ENCODE measurements at regions not wholly inside any gene's neighbourhood (a gene's known extent, or its start where the extent isn't known, plus 50 kb on each side); places are given as distances from the start of the nearest gene placed in this dataset.

GRCh38 chr14:71318097-71318459 lies 410.8 kb downstream of the PCNX1 start:
- no peak for DNase-seq
- 52 to 66% (median 58%) methylated on average over 2 of the region's 2 CpGs for WGBS, 5 donors
- intact Hi-C loops (cut with DNase I; ENCODE audit: low total_unique reads) = loop anchor here (10.0 kb wide), 2 partner anchors 173 to 437 kb away; no protein-coding TSS in a partner anchor
- peak overlapping the region in 6 of 8 donors; percentile 28 to 65 (median 60) for H3K27ac ChIP-seq
- no peaks in the 10 kb centered on the region for H3K27me3 ChIP-seq (replicated peaks in 1 of 7)
- peaks cover 15 to 34% (median 23%) of the 10 kb centered on the region in 6 donors for H3K4me1 ChIP-seq
- peaks cover 0 to 6% (median 0%) of the 10 kb centered on the region in 8 donors for H3K9me3 ChIP-seq
- H3K36me3 ChIP-seq = no peaks in the 10 kb centered on the region
- TF ChIP-seq POLR2A (IDR thresholded peaks at IDR 0.05) (no peak), POLR2AphosphoS5 (IDR thresholded peaks at IDR 0.05) (no peak), CTCF (IDR thresholded peaks at IDR 0.05 in 8 of 11, conservative IDR thresholded peaks at IDR 0.05 in 3 of 11) (no peak)
- H3K4me3 ChIP-seq = no peak overlapping the region

GRCh38 chr14:71319666-71320065 lies 412.4 kb downstream of the PCNX1 start:
- Histone ChIP-seq H3K9me3 (no peaks in the 10 kb centered on the region), H3K27me3 (replicated peaks in 1 of 7) (no peaks in the 10 kb centered on the region), H3K36me3 (no peaks in the 10 kb centered on the region), H3K4me1 (peaks cover 17 to 50% (median 37%) of the 10 kb centered on the region in 6 donors), H3K27ac (peak overlapping the region; percentile 48 to 99 (median 99)), H3K4me3 (peak overlapping the region; percentile 63 to 88 (median 74))
- 12 to 26% (median 18%) methylated on average over 5 of the region's 5 CpGs for WGBS, 5 donors
- no peak for TF ChIP-seq CTCF (IDR thresholded peaks at IDR 0.05 in 8 of 11, conservative IDR thresholded peaks at IDR 0.05 in 3 of 11)
- TF ChIP-seq POLR2A (IDR thresholded peaks at IDR 0.05) = no peak
- TF ChIP-seq POLR2AphosphoS5 (IDR thresholded peaks at IDR 0.05) = no peak
- intact Hi-C loops (cut with DNase I; ENCODE audit: low total_unique reads) = loop anchor here (10.0 kb wide), 4 partner anchors 85 to 435 kb away; no protein-coding TSS in a partner anchor
- no peak for DNase-seq

DNA sequence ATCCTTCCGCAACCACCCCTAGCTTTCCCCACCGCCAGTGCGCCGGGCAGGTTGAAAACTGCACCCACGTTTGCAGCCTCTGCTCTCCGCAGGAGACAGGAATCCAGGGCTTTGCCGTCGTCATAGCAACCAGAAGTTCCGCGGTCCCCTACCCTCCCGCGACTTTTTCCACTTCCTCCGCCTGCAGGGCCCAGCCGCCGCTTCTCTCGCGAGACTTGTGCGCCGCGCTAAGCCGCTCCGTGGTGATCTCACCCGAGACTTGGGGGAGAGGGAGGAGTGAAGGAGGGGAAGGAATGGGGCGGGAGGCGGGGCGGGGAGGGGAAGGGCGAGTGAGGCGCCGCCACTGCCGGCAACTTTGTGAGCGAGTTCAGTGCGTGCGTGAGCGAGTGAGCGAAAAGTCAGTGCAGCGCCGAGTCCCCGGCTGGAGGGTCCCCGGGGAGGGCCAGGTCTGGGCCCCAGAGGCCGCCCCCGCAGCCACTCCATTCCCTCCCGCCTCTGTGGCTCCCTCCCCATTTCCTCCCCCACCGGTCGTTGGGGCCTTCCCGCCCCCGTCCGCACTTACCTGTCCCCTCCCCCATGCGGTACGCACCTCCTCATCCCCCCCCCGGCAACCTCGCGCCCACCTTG lies 413.0 kb downstream of the PCNX1 start, which contains the start of gene SIPA1L1:
Gene SIPA1L1 (plus strand): TSS at position 370 of the 627 bp plus-strand sequence.
- TF ChIP-seq POLR2AphosphoS5 (IDR thresholded peaks at IDR 0.05) = peak; percentile 97
- TF ChIP-seq CTCF (IDR thresholded peaks at IDR 0.05 in 8 of 11, conservative IDR thresholded peaks at IDR 0.05 in 3 of 11) = peak in 6 of 11 experiments; percentile 10 to 65 (median 40)
- TF ChIP-seq POLR2A (IDR thresholded peaks at IDR 0.05) = peak in 2 of 3 donors; percentile 75 to 94
- WGBS, 5 donors = 0 to 1% (median 0%) methylated on average over 39 to 52 of the region's 52 CpGs
- no peaks in the 10 kb centered on the region for H3K9me3 ChIP-seq
- H3K4me3 ChIP-seq = peak within 1 kb of the TSS; percentile 63 to 88 (median 74)
- peak; percentile 100 for DNase-seq
- H3K27me3 ChIP-seq (replicated peaks in 1 of 7) = no peaks in the 10 kb centered on the region
- H3K36me3 ChIP-seq = no peaks in the 10 kb centered on the region
- intact Hi-C loops (cut with DNase I; ENCODE audit: low total_unique reads) = loop anchor here (10.0 kb wide), 2 partner anchors 85 to 215 kb away; no protein-coding TSS in a partner anchor
- H3K4me1 ChIP-seq = peaks cover 17 to 55% (median 43%) of the 10 kb centered on the region in 6 donors
- peak within 1 kb of the TSS; percentile 87 to 99 (median 99) for H3K27ac ChIP-seq
